ENCODE measurements at regions not wholly inside any gene's neighbourhood (a gene's known extent, or its start where the extent isn't known, plus 50 kb on each side); places are given as distances from the start of the nearest gene placed in this dataset.

DNA sequence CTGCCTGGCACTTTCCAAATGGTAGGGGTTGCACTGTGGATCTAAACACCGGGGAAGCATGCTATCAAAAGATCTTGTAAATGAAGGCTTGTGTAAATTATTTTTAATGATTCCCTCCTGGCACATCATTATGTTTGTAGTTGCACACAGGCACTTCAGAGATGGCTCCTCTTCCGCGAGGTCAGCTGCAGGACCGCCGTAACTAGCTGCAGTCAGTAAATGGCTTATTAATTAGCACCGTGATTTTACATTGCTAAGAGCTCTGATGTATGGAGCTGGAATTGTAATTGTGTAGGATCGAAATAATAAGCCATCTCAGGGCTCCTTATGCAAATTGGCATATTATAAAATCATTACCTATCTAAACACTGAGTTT, 397.6 kb upstream of the IRX1 start:
- TF ChIP-seq, protein P1, sequence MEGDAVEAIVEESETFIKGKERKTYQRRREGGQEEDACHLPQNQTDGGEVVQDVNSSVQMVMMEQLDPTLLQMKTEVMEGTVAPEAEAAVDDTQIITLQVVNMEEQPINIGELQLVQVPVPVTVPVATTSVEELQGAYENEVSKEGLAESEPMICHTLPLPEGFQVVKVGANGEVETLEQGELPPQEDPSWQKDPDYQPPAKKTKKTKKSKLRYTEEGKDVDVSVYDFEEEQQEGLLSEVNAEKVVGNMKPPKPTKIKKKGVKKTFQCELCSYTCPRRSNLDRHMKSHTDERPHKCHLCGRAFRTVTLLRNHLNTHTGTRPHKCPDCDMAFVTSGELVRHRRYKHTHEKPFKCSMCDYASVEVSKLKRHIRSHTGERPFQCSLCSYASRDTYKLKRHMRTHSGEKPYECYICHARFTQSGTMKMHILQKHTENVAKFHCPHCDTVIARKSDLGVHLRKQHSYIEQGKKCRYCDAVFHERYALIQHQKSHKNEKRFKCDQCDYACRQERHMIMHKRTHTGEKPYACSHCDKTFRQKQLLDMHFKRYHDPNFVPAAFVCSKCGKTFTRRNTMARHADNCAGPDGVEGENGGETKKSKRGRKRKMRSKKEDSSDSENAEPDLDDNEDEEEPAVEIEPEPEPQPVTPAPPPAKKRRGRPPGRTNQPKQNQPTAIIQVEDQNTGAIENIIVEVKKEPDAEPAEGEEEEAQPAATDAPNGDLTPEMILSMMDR (IDR thresholded peaks at IDR 0.05; ENCODE audit: borderline replicate concordance, extremely low read depth, low read length, poor library complexity, severe bottlenecking), result no peak
- no peak for TF ChIP-seq EZH2 (IDR thresholded peaks at IDR 0.05; ENCODE audit: borderline replicate concordance, low read depth, low read length, severe bottlenecking)

Measured in DND-41 (cell line).